OCI-LY3 (cell line): ENCODE measurements at regions not wholly inside any gene's neighbourhood (a gene's known extent, or its start where the extent isn't known, plus 50 kb on each side); places are given as distances from the start of the nearest gene placed in this dataset.

Source experiments
- H2AFZ ChIP-seq: fragments of 200-600, 300-600 bp; shearing (Covaris generic); 2 replicates; pipeline ENCODE4 v1.6.0; 2014; ENCODE audit warnings: antibody characterized with exemption, low read depth, low read length
- H3K27ac ChIP-seq: fragments of 200-600, 300-600 bp; sonication (generic); 2 replicates; pipeline ENCODE4 v1.5.1; 2014; ENCODE audit warnings: mild to moderate bottlenecking, low read length, moderate library complexity, mixed read lengths
- H3K27me3 ChIP-seq: fragments of 200-600, 300-600 bp; sonication (generic); 2 replicates; pipeline ENCODE4 v1.6.1; 2014; ENCODE audit warnings: low read depth, low read length, mixed read lengths
- H3K36me3 ChIP-seq: fragments of 200-600, 300-600 bp; sonication (generic); replicated peaks from 2 replicates; pipeline ENCODE3; 2014; ENCODE audit warnings: low read depth, low read length, mixed read lengths
- H3K4me1 ChIP-seq: fragments of 300-600, 200-600 bp; sonication (generic); 2 replicates; pipeline ENCODE4 v1.6.1; 2014; ENCODE audit warnings: low read length, mixed read lengths
- H3K4me2 ChIP-seq: fragments of 200-600, 300-600 bp; sonication (generic); 2 replicates; pipeline ENCODE4 v1.6.1; 2014; ENCODE audit warnings: low read length, mixed read lengths
- H3K4me3 ChIP-seq: fragments of 300-600, 200-600 bp; sonication (generic); 2 replicates; pipeline ENCODE4 v1.5.1; 2014; ENCODE audit warnings: antibody characterized with exemption, mild to moderate bottlenecking, low read length, moderate library complexity
- H3K79me2 ChIP-seq: fragments of 300-600, 200-600 bp; shearing (Covaris generic); 2 replicates; pipeline ENCODE4 v1.6.1; 2014; ENCODE audit warnings: mild to moderate bottlenecking, low read length, mixed read lengths
- H3K9ac ChIP-seq: fragments of 300-600, 200-600 bp; shearing (Covaris generic); 2 replicates; pipeline ENCODE4 v1.6.0; 2014; ENCODE audit warnings: mild to moderate bottlenecking, low read length, moderate library complexity
- H3K9me3 ChIP-seq: fragments of 200-600, 300-600 bp; shearing (Covaris generic); 2 replicates; pipeline ENCODE4 v1.6.1; 2014; ENCODE audit warnings: low read length, mixed read lengths; ENCODE audit not compliant: insufficient read depth
- H4K20me1 ChIP-seq: fragments of 200-600, 300-600 bp; sonication (generic); 2 replicates; pipeline ENCODE4 v1.6.1; 2016; ENCODE audit warnings: low read length, mixed read lengths; ENCODE audit not compliant: insufficient read depth
- CTCF ChIP-seq: fragments of 200-600, 300-600 bp; sonication (generic); IDR thresholded peaks from 2 replicates; pipeline ENCODE4 v1.5.1; 2014; ENCODE audit warnings: antibody characterized with exemption, low read length, low read depth
- EZH2phosphoT487 ChIP-seq: fragments of 200-600 bp; shearing (Covaris generic); IDR thresholded peaks from 2 replicates; pipeline ENCODE4 v1.6.1; 2018; ENCODE audit warnings: antibody characterized with exemption, mixed run types, low read depth

GRCh38 chr12:71303199-71303598 is 136.4 kb upstream of the LGR5 start:
- Histone ChIP-seq H3K79me2 (no peaks in the 10 kb centered on the region), H3K9ac (no peak overlapping the region), H3K27ac (no peak overlapping the region), H3K4me2 (no peak overlapping the region), H3K9me3 (no peaks in the 10 kb centered on the region), H4K20me1 (no peaks in the 10 kb centered on the region), H3K4me3 (no peak overlapping the region), H3K4me1 (no peaks in the 10 kb centered on the region), H2AFZ (no peak overlapping the region), H3K36me3 (no peaks in the 10 kb centered on the region), H3K27me3 (no peaks in the 10 kb centered on the region)
- TF ChIP-seq CTCF (no peak), EZH2phosphoT487 (no peak)

GRCh38 chr12:71300772-71301675 is 138.6 kb upstream of the LGR5 start:
- Histone ChIP-seq H3K9ac (no peak overlapping the region), H3K36me3 (no peaks in the 10 kb centered on the region), H3K79me2 (no peaks in the 10 kb centered on the region), H3K9me3 (no peaks in the 10 kb centered on the region), H3K4me1 (no peaks in the 10 kb centered on the region), H4K20me1 (no peaks in the 10 kb centered on the region), H3K4me2 (no peak overlapping the region), H3K27me3 (no peaks in the 10 kb centered on the region), H3K4me3 (no peak overlapping the region), H2AFZ (no peak overlapping the region), H3K27ac (no peak overlapping the region)
- no peak for TF ChIP-seq CTCF
- no peak for TF ChIP-seq EZH2phosphoT487

DNA sequence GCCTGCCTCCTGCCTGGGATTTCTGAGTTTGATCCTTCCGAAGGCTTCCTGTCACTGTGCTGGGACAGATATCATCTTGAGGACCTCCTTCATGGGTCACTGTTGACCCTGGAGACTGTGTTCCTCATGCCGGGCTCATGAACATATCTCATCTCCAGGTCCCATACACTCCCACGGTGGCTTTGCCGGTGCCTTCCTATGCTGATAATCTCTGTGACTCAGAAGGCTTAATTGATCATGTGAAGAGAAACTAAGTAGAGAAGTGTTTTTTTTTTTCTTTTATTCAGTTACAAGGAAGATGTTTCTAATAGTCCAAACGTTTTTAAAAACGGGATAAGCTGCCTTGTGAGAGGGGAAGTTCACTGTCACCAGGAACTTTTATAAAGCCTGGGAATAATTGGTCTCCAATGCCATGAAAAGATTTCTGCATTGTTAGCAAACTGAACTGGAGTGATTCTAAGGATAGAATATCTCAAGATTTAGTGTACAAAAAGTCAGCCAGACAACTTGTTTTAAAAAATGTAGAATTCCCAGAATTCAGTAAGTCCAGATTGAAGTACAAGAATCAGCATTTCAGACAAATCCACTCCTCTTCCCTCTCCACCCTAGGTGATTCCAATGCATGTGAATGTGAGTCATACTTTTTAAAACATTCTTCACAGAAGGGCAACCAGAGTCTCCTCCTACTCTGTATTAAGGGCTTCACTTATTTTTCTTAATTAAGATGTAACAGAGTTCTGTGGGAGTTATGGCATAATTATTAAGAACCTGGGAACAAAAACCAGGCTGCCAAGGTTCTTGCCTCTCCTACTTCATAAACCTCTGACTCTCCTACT is 139.8 kb upstream of the LGR5 start:
- Histone ChIP-seq H3K79me2 (no peaks in the 10 kb centered on the region), H3K9ac (no peak overlapping the region), H4K20me1 (no peaks in the 10 kb centered on the region), H3K36me3 (no peaks in the 10 kb centered on the region), H3K4me3 (no peak overlapping the region), H3K4me1 (no peaks in the 10 kb centered on the region), H3K4me2 (no peak overlapping the region), H3K9me3 (no peaks in the 10 kb centered on the region), H3K27ac (no peak overlapping the region), H3K27me3 (no peaks in the 10 kb centered on the region), H2AFZ (no peak overlapping the region)
- TF ChIP-seq EZH2phosphoT487 (no peak), CTCF (no peak)

GRCh38 chr12:71297930-71298329 is 140.1 kb upstream of the TSPAN8 start:
- Histone ChIP-seq H3K4me2 (no peak overlapping the region), H3K9ac (no peak overlapping the region), H3K36me3 (no peaks in the 10 kb centered on the region), H3K4me1 (no peaks in the 10 kb centered on the region), H4K20me1 (no peaks in the 10 kb centered on the region), H2AFZ (no peak overlapping the region), H3K27ac (no peak overlapping the region), H3K9me3 (no peaks in the 10 kb centered on the region), H3K4me3 (no peak overlapping the region), H3K27me3 (no peaks in the 10 kb centered on the region), H3K79me2 (no peaks in the 10 kb centered on the region)
- TF ChIP-seq EZH2phosphoT487 (no peak), CTCF (no peak)
